ENCODE measurements at regions not wholly inside any gene's neighbourhood (a gene's known extent, or its start where the extent isn't known, plus 50 kb on each side); places are given as distances from the start of the nearest gene placed in this dataset.
A peak's percentile ranks its signal among the peaks of the same experiment; 100 is the strongest.

DNA sequence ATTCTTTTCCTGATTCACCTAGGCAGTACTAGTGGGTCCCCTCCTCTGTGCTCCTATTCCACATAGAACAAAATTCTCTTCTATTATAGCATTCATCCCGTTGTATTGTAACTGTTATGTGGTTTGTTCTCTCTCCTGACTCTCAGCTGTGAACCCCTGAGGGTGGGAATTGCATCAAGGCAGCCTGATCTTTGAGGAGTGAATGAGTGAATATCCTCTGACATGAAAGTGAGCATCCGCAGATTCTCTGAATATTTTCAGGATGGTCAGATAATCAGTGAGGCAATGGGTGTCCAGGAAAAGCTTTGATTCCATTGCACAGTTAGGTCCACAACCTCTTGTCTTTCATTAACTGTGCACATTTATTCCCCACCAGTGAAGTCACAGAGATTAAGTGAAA is 67.6 kb upstream of the SLC22A23 start:
- WGBS, result 89% methylated on average over 2 of the region's 2 CpGs
- peaks cover 8% of the 10 kb centered on the region for H3K4me1 ChIP-seq (ENCODE audit: insufficient read depth, low read length)
- no peaks in the 10 kb centered on the region for H3K36me3 ChIP-seq (ENCODE audit: insufficient read depth, low read length)

DNA sequence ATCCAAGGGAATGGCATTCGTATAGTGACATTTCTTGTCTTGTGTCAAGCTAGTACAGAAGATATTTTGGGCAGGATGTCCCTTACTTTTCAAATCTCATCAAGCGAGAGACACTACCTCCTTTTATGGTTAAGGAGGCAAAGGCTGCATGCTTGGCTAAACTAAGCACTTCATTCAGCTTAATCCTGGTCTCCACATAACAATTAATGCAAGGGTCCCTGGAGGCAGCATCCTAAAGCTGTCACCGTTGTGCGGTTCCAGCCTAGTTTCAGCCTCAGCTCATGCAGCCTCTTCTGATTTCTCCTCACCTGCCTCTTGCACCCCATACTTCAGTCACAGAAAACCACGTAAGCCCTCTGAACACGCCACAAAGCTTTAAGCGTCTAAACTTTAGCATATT is 67.1 kb upstream of the SLC22A23 start:
- H3K27ac ChIP-seq (ENCODE audit: low read depth, low read length), result no peak overlapping the region
- H3K9ac ChIP-seq (ENCODE audit: low read depth, low read length), result no peak overlapping the region
- no peaks in the 10 kb centered on the region for H3K27me3 ChIP-seq (ENCODE audit: insufficient read depth, low read length)
- peaks cover 8% of the 10 kb centered on the region for H3K4me1 ChIP-seq (ENCODE audit: insufficient read depth, low read length)
- WGBS, result 88% methylated on average over 7 of the region's 7 CpGs
- H3K4me3 ChIP-seq (ENCODE audit: low read length), result no peak overlapping the region
- no peaks in the 10 kb centered on the region for H3K36me3 ChIP-seq (ENCODE audit: insufficient read depth, low read length)
- H3K9me3 ChIP-seq (ENCODE audit: insufficient read depth, low read depth, low read length), result no peaks in the 10 kb centered on the region

More for the DNA sequence above, 67.6 kb upstream of the SLC22A23 start:
- Histone ChIP-seq H3K27ac (ENCODE audit: low read depth, low read length) (no peak overlapping the region), H3K27me3 (ENCODE audit: insufficient read depth, low read length) (no peaks in the 10 kb centered on the region), H3K9me3 (ENCODE audit: insufficient read depth, low read depth, low read length) (no peaks in the 10 kb centered on the region), H3K4me3 (ENCODE audit: low read length) (no peak overlapping the region), H3K9ac (ENCODE audit: low read depth, low read length) (no peak overlapping the region)

DNA sequence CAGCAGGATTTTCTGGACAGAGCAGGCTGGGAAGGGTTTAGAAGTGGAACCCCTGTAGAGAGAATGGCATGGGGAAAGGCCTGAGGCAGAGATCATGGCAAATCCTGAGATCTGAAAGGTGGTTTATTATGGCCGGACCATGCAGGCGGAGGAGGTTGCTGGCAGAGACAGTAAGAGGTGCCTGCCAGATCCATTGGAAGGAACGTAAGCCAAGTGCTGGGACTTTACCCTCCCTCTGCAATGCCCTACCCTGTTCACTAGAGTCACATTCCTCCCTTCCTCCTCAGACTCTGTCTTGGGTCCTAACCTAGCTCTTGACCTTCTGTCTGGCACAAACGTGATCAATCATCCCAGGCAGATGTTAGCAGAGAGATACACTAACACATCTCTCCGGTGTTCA is 66.4 kb upstream of the SLC22A23 start:
- Histone ChIP-seq H3K9me3 (ENCODE audit: insufficient read depth, low read depth, low read length) (no peaks in the 10 kb centered on the region), H3K4me1 (ENCODE audit: insufficient read depth, low read length) (peaks cover 14% of the 10 kb centered on the region), H3K4me3 (ENCODE audit: low read length) (no peak overlapping the region), H3K36me3 (ENCODE audit: insufficient read depth, low read length) (no peaks in the 10 kb centered on the region), H3K27ac (ENCODE audit: low read depth, low read length) (no peak overlapping the region), H3K9ac (ENCODE audit: low read depth, low read length) (no peak overlapping the region), H3K27me3 (ENCODE audit: insufficient read depth, low read length) (no peaks in the 10 kb centered on the region)
- WGBS, result 91% methylated on average over 5 of the region's 5 CpGs

DNA sequence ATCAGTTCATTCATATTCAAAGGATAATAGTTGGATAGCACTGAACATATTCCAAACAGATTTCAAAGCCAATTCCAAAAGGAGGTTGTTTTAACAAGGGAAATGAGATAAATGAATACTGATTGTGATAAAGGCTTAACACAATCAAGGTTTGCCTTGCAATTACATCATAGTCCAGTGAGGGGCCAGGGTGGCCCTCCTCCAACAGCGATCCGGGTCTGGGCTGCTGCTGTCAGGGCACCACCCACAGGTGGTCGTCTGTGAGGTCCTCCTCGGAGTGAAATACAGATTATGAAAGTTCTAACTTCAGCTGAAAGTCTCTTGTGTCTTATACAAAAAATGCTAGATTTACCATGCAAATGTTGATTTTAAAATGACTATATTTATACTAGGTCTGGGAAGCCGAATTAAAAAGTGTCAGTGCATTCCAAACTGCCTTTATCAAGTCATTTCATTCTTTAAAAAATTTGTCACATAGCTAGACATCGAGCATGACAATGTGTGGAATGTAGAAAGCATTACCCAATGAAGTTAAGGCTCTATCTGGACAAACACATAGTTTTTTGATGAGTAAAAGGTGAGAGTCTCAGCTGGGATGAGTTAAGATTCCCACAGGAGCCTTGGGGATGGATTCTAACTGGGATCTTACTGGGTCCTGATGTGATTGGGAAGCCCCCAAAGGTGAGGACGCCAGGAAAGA is 65.9 kb upstream of the SLC22A23 start:
- Histone ChIP-seq H3K27ac (ENCODE audit: low read depth, low read length) (no peak overlapping the region), H3K4me1 (ENCODE audit: insufficient read depth, low read length) (peaks cover 17% of the 10 kb centered on the region), H3K27me3 (ENCODE audit: insufficient read depth, low read length) (no peaks in the 10 kb centered on the region), H3K9ac (ENCODE audit: low read depth, low read length) (no peak overlapping the region), H3K4me3 (ENCODE audit: low read length) (no peak overlapping the region), H3K36me3 (ENCODE audit: insufficient read depth, low read length) (no peaks in the 10 kb centered on the region), H3K9me3 (ENCODE audit: insufficient read depth, low read depth, low read length) (no peaks in the 10 kb centered on the region)
- 72% methylated on average over 6 of the region's 7 CpGs for WGBS

GRCh38 chr6:3520281-3521230 is 63.7 kb upstream of the SLC22A23 start:
- Histone ChIP-seq H3K36me3 (ENCODE audit: insufficient read depth, low read length) (no peaks in the 10 kb centered on the region), H3K9me3 (ENCODE audit: insufficient read depth, low read depth, low read length) (no peaks in the 10 kb centered on the region), H3K9ac (ENCODE audit: low read depth, low read length) (no peak overlapping the region), H3K4me1 (ENCODE audit: insufficient read depth, low read length) (peaks cover 13% of the 10 kb centered on the region; the same call in 1 of the 2 replicates), H3K27me3 (ENCODE audit: insufficient read depth, low read length) (no peaks in the 10 kb centered on the region), H3K27ac (ENCODE audit: low read depth, low read length) (no peak overlapping the region), H3K4me3 (ENCODE audit: low read length) (no peak overlapping the region)
- 88% methylated on average over 10 of the region's 10 CpGs for WGBS

DNA sequence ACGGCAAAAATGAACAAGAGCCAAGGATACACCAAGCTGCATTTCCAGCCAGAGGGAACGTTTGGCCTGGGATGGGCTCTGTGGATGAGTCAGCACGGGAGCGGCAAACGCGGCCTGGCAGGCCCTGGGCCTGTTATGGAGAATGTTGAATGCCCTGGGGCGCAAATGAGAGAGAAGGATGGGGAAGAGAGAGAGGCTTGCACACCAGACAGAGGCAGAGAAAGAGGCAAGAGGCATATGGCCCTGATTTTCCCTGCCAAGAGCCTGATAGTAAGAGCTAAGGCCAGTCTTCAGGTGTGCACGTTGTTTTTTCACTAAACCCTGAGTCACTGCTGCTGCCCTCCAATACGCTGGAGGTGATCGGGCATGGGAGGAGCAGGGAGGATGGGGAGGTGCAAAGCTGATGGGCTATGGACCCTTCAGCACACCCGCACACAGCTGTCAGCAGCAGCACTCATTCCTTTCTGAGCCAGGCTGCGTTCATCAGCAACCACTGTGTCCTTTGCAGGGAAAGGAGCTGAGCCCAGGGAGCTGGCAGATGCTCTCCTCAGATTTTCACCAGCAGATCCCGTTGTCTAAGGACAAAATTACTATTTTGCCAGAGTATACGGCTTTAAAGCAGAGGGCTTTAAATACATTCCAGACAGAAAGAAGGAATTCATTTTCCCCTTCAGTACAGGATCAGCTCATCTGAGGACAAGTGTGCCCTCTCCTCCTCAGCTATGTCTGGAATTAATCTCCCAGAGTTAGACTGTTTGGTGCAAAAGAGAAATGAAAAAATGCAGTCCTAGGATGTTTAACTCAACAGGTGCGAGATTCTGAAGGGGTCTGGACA is 61.7 kb upstream of the SLC22A23 start:
- Histone ChIP-seq H3K9me3 (ENCODE audit: insufficient read depth, low read depth, low read length) (no peaks in the 10 kb centered on the region), H3K27me3 (ENCODE audit: insufficient read depth, low read length) (no peaks in the 10 kb centered on the region), H3K36me3 (ENCODE audit: insufficient read depth, low read length) (no peaks in the 10 kb centered on the region), H3K27ac (ENCODE audit: low read depth, low read length) (no peak overlapping the region), H3K4me3 (ENCODE audit: low read length) (no peak overlapping the region), H3K4me1 (ENCODE audit: insufficient read depth, low read length) (peaks cover 10% of the 10 kb centered on the region; the same call in 1 of the 2 replicates), H3K9ac (ENCODE audit: low read depth, low read length) (peak overlapping the region; percentile 53; the same call in 1 of the 2 replicates)
- 62% methylated on average over 15 of the region's 15 CpGs for WGBS

- no peaks in the 10 kb centered on the region for H3K36me3 ChIP-seq (ENCODE audit: insufficient read depth, low read length)
- peaks cover 9% of the 10 kb centered on the region; the same call in 1 of the 2 replicates for H3K4me1 ChIP-seq (ENCODE audit: insufficient read depth, low read length)
- no peak overlapping the region for H3K27ac ChIP-seq (ENCODE audit: low read depth, low read length)
- 87% methylated on average over 6 of the region's 6 CpGs for WGBS
- no peaks in the 10 kb centered on the region for H3K9me3 ChIP-seq (ENCODE audit: insufficient read depth, low read depth, low read length)
- no peak overlapping the region for H3K4me3 ChIP-seq (ENCODE audit: low read length)
- no peaks in the 10 kb centered on the region for H3K27me3 ChIP-seq (ENCODE audit: insufficient read depth, low read length)
- no peak overlapping the region for H3K9ac ChIP-seq (ENCODE audit: low read depth, low read length)
Observed at GRCh38 chr6:3517350-3517749, 60.5 kb upstream of the SLC22A23 start.

DNA sequence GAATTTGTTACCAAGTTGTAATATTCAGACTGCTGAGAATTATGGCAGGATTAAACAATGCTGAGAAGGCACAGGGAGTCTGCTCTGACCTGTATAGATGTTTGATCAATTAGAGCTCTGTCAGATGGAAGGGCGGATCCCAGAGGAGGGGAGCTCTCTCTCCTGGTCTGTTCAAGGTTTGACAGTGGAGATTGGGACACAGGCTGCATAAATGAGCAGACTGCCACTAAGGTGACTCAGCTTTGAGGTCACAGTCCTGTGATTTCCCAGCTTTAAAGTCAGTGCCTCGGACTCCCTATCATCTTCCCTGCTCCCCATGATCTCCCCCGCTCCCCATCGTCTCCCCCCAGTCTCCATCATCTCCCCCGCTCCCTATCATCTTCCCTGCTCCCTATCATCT is 59.2 kb upstream of the SLC22A23 start:
- H3K9ac ChIP-seq (ENCODE audit: low read depth, low read length), result no peak overlapping the region
- 88% methylated on average over 5 of the region's 5 CpGs for WGBS
- H3K4me3 ChIP-seq (ENCODE audit: low read length), result no peak overlapping the region

DNA sequence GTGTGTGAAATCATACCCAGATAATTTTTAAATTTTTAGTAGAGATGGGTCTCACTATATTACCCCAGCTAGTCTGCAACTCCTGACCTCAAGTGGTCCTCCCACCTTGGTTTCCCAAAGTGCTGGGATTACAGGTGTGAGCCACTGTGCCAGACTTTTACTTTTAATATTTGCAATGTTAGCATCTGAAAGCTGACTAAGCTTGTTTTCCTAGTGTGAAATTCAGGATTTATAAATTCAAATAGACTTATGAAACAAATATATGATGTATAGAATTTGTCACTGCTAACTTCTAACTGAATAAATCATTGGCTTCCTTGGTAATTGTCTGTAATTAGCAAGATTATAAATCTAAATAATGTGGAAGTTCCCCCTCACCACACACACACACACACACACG is 58.8 kb upstream of the SLC22A23 start:
- Histone ChIP-seq H3K9me3 (ENCODE audit: insufficient read depth, low read depth, low read length) (no peaks in the 10 kb centered on the region), H3K27me3 (ENCODE audit: insufficient read depth, low read length) (no peaks in the 10 kb centered on the region), H3K36me3 (ENCODE audit: insufficient read depth, low read length) (no peaks in the 10 kb centered on the region), H3K4me3 (ENCODE audit: low read length) (no peak overlapping the region), H3K4me1 (ENCODE audit: insufficient read depth, low read length) (peaks cover 19% of the 10 kb centered on the region), H3K27ac (ENCODE audit: low read depth, low read length) (no peak overlapping the region), H3K9ac (ENCODE audit: low read depth, low read length) (no peak overlapping the region)
- WGBS, result 91% methylated on average over 1 of the region's 1 CpG

More for the DNA sequence above, 59.2 kb upstream of the SLC22A23 start:
- H3K27me3 ChIP-seq (ENCODE audit: insufficient read depth, low read length), result no peaks in the 10 kb centered on the region
- no peaks in the 10 kb centered on the region for H3K9me3 ChIP-seq (ENCODE audit: insufficient read depth, low read depth, low read length)
- H3K4me1 ChIP-seq (ENCODE audit: insufficient read depth, low read length), result peaks cover 15% of the 10 kb centered on the region
- no peak overlapping the region for H3K27ac ChIP-seq (ENCODE audit: low read depth, low read length)
- no peaks in the 10 kb centered on the region for H3K36me3 ChIP-seq (ENCODE audit: insufficient read depth, low read length)

GRCh38 chr6:3513416-3513815 is 56.6 kb upstream of the SLC22A23 start:
- 94% methylated on average over 8 of the region's 9 CpGs for WGBS
- peaks cover 19% of the 10 kb centered on the region for H3K4me1 ChIP-seq (ENCODE audit: insufficient read depth, low read length)
- no peaks in the 10 kb centered on the region for H3K27me3 ChIP-seq (ENCODE audit: insufficient read depth, low read length)
- no peaks in the 10 kb centered on the region for H3K36me3 ChIP-seq (ENCODE audit: insufficient read depth, low read length)
- H3K27ac ChIP-seq (ENCODE audit: low read depth, low read length), result no peak overlapping the region
- no peak overlapping the region for H3K9ac ChIP-seq (ENCODE audit: low read depth, low read length)
- no peak overlapping the region for H3K4me3 ChIP-seq (ENCODE audit: low read length)
- H3K9me3 ChIP-seq (ENCODE audit: insufficient read depth, low read depth, low read length), result no peaks in the 10 kb centered on the region
